GM21390 (cell line): ENCODE measurements at regions not wholly inside any gene's neighbourhood (a gene's known extent, or its start where the extent isn't known, plus 50 kb on each side); places are given as distances from the start of the nearest gene placed in this dataset.
"Not testable (repeated sequence)": the region's sequence is repeated elsewhere in the genome, so short reads cannot be mapped to it uniquely, and the experiment has no call there.

ENCODE experiments used
- ATAC-seq: cut with Tn5 transposase; IDR thresholded peaks from one replicate; pipeline ENCODE4 v1.9.1; 2021; ENCODE audit not compliant: unreplicated experiment

DNA sequence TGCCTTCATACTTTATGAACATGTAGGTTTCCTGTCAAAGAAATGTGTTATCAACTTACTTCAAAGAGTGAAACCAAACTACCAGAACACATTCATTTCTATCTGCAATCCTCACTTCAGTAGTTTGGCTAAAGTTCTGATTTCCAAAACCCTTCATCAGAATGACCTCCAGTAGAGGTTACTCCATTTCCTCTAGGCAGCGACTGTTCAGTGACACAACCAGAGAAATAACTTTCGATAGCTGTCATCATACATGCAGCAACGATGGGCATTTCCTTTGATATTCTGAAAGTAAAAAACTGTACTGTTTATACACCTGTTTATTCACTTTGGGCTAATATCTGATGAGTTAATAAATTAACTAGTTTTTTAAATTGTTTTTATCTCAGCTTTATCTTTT, 532.5 kb upstream of the IZUMO3 start:
- no peak for ATAC-seq

DNA sequence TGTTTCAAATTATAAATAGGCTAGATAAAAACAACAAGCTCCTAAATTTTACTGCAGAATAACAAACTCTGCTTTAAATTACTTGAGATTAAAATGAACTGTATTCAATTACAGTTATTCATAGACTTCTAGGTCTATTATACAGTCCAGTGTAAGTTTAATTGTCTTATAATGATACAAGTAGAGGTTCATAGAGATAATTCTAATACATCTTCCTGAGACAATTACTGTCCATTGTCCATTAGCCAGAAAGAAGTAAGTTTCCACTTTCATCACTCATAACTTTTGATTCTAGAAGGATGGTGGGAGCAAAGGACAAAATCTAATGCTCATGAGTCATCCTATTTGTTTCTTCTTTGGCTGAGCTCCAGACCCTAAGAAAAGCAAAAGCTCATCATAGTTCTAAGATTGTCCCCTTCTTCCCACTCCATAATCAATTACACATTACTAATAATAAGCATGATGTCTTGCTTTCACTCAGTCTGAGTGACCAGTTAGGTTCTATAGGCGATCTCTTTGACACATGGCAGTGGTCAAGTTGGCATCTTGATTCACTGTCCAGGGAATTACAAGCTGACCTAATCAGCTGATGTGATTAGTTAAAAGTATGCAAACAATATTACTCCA, 502.5 kb upstream of the IZUMO3 start:
- ATAC-seq = no peak

DNA sequence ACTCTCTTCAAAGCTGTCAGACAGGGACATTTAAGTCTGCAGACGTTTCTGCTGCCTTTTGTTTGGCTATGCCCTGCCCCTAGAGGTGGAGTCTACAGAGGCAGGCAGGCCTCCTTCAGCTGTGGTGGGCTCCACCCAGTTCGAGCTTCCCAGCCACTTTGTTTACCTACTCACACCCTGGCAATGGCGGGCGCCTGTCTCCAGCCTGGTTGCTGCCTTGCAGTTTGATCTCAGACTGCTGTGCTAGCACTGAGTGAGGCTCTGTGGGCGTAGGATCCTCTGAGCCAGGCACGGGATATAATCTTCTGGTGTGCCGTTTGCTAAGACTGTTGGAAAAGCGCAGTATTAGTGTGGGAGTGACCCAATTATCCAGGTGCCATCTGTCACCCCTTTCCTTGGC, 499.8 kb upstream of the IZUMO3 start:
- not testable (repeated sequence) for ATAC-seq

DNA sequence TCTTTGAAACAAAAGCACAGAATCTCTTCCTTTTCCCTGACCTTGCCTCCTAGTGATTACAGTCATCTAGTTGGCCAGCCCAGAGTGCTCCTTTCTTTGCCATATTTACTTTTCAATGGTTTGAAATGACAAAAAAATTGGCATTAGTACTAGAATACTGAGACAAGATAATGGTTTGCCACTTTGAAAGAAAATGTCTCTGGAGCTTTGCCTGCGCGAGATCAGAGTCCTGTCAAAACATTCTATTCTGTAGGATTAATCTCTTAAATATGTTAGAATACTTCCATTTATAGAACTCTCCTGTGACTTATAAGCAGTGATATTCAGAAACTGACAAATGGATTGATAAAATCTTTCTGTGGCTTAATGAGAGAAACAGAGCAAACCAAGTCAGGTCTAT, 484.0 kb upstream of the IZUMO3 start:
- ATAC-seq = no peak

DNA sequence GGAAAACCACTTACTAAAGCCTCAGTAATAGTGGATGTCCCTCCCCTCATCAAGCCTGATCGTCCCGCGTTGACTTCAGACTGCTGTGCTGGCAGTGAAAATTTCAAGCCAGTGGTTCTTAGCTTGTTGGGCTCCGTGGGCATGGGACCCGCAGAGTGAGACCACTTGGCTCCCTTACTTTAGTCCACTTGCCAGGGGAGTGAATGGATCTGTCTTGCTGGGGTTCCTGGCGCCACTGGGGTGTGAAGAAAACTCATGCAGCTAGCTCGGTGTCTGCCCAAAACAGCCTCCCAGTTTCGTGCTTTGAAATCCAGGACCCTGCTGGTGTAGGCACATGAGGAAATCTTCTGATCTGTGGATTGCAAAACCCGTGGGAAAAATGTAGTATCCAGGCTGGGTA, 480.0 kb upstream of the IZUMO3 start:
- ATAC-seq = no peak

DNA sequence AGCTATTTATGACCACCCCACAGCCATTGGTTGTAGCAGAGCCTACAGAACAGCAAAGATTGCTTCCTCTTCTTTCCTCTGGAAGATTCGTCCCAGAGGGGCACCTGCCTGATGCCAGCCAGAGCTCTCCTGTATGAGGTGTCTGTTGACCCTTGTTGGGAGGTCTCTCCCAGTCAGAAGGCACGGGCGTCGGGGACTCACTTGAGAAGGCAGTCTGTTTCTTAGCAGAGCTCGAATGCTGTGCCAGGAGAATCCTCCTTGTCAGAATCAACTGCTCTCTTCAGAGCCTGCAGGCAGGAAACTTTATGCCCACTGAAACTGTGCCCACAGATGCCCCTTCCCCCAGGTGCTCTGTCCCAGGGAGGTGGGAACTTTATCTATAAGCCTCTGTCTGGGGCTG, 479.5 kb upstream of the IZUMO3 start:
- no peak for ATAC-seq

DNA sequence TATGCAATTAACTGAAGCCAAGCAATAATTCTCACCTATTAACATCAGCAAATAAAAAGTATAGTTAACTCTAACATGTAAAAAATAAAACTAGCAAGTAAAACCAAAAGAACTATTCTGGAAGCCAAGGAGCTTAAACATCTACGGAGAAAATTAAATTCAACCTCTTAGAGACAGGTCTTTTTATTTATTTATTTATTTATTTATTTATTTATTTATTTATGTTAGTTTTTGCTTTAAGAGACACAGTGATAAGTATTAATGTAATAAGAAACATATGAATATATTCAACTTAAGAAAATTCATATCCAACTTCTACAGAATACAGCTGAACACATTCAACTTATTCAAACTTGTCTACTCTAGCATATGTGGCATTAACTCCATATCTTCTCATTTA, 472.1 kb upstream of the IZUMO3 start:
- ATAC-seq = no peak

DNA sequence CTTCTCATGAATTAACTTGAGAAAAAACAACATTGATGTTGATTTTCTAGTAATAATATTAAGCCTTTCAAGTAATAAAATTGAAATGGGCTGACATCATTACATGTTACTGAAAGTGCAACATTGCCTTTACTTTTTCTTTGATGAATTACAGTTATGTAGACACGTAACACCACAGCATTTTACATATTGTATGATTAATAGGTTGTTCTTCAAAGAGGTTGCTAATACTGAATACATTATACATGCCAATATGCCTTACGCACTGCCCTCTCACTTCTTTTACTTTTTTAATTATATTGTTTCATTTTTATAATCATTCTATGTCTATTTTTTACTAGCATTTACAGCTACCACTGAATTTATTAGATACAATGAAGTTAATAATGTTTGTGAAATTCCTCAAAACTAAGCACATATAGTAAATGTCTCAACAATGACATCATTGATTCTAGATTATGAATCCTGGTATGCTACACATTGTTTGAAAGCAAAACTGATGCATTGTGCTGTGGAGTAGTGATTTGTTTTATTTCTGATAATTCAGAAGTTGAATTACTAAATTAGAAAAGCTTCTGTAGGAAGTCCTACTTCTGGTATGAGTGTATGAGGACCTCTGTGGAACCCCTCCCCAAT, 464.4 kb upstream of the IZUMO3 start:
- ATAC-seq = no peak

DNA sequence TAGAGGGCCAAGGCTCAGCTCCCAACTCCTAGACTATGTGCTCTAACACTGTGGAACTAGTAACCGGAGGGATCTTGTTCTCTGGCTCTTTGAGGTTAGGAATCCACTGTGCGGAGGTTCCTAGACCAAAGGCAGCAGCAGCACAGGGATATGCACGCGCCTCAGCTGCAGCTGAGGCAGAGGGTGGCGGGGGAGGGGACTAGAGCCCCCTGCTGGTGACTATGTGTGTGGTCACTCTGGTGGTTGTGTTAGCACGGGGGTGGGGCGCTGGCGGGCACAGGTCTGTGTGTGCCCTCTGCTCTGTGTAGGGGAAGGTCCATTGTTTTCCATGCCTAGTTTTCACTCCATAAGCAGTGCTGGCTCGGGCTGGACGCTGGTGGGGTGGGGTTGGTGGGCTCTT, 458.0 kb upstream of the IZUMO3 start:
- no peak for ATAC-seq

DNA sequence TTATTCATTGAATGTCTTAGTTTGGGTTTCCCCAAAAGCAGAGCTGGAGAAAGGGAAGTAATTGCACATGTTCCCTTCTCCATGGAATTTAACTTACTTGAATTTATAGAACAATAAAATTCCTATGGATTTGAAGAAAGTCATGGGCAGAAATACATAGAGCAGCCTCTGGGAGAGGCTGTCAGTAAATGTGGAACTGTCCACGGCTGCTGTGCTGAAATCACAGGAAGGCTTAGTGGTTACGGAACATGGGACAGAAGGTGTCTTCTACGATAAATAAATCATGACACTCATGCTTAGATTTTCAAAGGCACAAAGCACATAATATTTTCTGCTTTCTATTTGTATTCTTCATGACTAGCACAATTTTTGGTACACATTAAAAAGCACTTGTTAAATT, 440.6 kb upstream of the IZUMO3 start:
- no peak for ATAC-seq

DNA sequence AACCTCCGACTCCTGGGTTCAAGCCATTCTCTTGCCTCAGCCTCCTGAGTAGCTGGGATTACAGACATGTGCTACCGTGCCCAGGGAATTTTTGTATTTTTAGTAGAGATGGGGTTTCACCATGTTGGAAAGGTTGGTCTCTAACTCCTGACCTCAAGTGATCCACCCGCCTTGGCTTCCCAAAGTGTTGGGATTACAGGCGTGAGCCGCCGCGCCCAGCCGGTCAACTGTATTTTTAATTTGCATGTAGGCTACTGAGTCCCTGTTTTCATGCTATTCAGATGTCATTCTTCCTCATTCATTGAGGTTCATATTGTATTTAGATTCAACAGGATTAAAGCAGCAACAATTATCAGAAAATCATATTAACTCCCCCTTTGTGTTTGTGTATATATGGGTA, 425.1 kb upstream of the IZUMO3 start:
- ATAC-seq = not testable (repeated sequence)

DNA sequence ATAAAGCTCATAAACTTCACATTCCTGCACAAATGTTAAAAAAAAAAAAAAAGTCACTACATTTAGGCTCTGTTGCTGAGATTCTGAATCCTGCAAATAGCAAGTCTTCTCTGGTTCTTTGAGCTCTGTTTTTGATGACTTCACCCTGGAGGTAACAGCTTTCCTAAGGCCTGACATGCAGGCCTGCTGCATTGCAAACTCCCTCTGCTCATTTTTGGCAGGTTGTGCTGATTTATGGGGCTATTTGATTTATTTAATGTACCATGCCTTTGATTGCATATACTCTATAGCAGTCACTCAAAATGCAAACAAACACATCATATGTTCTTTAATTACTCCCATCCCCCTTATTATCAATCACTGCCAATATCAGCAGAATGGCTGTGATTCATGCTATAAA, 416.1 kb upstream of the IZUMO3 start:
- no peak for ATAC-seq

DNA sequence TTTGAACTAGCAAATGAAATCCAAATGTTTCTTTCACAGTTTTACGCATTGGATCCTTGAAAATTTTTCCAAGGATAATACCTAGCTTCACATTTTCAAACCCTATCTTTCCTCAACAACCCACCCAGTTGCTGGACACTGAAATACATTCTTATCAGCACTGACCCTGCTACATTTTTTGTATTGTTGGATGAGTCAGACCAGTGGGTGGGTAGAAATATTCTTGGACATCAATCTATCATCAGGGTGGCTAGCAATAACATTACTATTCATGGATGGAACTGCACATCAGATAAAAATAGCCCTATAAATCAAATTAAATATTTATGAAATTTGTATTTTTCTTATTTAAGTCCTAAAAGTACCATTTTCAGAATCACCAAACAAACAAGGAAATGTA, 407.4 kb upstream of the IZUMO3 start:
- ATAC-seq = no peak

DNA sequence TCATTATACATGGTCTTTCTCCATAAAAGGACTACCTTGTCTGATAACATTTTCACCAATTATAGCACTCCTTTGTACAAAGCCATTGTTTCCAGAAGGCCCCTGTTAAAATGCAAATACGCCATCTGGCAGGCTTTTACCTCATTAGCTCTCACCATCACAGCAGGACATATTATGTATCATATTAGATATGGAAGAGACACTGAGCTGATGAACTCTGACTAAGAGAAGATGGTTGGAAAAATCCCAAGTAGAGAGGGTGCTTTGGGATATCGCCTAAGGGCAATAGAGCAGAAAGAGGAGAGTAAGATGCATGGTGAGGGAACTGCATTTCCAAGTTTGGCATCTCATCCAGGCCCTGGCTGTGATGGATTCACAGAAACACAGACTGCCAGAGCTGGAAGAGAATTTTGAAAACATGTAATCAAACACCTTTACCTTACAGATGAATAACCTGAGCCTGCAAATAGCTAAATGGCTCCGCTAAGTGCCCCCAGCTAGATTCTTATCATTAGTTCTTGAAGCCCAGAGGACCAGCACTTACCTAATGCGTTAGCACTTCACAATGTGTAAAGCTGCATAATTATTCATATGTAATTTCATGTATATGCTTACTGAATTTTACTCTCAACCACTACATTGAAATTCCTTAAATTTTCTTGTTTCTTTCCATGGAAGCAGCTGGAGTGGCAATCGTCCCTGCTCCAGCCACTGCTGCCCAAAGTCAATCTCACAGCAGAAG, 393.6 kb upstream of the IZUMO3 start:
- no peak for ATAC-seq

DNA sequence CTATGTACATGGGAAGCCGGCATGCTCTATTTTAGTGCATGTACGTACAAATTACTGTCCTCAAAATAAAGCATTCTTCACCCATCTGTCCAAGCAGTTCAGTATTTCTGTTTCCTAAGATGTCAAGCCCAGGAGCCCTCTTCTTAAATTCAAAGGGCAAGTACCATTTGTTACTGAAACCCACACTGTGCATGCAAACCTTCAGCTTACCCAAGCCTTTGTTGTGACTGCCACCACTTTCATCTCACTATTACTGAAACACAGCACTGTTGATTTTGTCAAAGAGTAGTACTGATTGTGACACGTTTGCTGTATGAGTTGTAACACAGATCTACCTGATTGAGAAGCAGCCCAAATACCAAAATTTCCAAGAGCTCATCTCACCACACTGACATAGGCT, 390.4 kb upstream of the IZUMO3 start:
- no peak for ATAC-seq

DNA sequence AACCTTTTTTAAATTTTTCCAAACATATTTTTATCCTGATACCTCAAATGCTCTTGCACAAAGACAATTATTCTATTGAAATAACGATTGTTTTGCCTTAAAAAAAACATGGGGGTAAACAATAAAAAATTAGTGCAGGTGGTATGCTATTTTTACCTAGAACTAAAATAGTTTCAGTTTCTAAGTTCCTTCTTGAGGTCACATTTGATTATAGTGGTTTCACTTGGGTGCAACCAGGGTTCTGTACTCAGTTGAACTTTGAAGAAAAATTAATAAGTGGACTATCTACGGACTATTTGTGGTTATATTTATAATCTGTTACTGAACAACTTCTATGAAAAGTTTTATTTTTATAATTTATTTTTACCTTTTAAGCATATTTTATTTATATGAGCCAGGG, 387.1 kb upstream of the IZUMO3 start:
- peak; percentile 79 for ATAC-seq

DNA sequence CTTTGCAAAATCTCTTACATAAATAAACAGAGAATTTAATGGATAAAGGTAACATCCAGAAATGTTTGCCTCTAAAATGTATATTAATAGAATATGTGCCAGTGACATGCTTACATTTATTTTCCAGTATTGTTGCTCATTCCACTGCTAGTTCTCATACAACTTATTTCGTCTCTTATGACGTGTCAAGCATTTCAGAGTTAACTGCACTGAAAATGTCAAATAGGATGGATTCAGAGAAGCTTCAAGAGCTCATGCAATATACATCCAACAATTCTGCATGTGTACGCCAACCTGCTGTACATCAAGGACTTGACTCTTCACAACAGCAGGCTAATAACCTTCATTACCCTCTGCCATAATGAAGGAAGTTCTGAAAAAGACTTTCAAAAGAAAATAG, 386.2 kb upstream of the IZUMO3 start:
- no peak for ATAC-seq

DNA sequence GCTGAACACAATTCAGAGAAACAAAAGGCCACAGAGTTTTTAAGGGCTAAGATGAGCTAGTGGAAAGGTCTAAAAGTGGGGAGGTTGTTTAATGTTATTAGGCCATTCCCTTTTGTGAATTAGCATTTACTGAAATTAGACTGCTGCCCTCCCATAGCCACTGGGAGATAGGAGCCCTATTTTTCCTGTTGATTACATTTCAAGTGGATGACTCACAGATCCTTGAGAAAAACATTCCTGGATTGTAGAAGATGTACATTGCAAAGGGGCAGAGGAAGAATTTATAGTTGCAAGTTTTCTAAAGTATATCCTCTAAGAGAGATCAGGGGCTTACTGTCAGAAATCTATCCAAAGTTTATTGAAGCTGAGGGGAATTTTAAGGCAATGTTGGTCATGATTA, 367.1 kb upstream of the IZUMO3 start:
- no peak for ATAC-seq

DNA sequence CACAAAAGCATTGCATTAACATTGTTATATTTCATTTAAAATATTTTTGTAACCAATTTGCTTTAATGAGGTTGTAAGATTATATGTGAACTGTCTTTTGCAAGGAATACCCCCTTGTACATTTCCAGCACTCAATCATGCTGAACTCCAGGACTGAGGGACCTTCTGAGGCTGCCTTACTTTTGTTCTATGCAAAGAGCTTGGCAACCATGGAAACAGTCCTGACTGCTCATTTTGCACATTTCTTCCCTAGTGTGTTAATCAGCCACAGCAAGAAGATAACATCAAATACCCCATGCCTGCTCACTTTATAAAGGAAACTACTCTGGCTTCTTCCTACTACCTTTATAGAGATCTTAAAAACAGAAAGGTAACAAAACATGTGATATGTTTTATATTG, 355.6 kb upstream of the IZUMO3 start:
- no peak for ATAC-seq

DNA sequence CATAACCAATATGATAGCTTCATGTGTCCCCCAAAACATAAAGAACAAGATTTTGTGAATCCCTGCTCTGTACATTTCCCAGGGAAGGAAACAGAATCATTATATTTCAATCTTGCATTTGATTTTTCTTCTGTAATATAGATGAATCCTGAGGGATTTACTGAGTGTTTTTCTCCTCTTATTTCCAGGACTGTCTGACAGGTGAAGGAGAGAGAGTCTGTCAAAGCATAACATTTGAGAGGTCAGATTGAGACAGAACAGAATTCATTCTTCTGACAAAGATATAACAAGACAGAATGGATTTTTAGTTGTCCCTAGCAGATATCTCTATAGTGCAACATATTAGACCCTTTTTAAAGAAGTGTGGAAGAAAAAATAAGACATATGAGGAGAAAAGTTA, 354.5 kb upstream of the IZUMO3 start:
- ATAC-seq = no peak

DNA sequence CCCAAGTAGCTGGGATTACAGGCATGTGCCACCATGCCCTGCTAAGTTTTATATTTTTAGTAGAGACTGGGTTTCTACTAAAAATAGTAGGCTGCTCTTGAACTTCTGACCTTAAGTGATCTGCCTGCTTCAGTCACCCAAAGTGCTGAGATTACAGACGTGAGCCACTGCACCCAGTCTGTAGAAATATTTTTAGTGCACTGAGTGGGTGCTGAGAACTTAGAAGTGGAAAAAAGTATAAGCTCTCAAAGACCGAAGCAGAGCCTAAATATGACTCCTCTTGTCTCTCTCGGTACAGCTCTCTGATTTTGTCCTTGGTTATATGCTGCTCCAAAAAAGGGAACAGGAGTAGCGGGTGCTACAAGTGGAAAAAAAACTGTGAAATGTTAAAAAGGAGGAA, 353.8 kb upstream of the IZUMO3 start:
- ATAC-seq = no peak

DNA sequence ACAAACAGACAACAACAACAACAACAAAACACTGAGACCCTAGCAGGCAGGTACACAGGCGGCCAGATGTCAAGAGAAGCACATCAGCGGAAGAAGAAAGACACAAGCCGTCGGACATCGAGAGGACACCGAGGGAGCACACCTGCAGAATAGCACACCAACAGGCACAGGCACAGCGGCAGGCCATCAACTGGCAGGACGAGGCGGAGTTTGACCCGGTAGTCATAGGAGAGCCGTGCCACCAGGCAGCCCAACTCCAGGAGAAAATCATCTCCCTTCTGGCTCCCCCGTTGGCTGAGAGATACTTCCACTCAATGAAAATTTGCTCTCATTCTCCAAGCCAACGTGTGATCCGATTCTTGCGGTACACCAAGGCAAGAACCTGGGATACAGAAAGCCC, 352.1 kb upstream of the IZUMO3 start:
- no peak for ATAC-seq

DNA sequence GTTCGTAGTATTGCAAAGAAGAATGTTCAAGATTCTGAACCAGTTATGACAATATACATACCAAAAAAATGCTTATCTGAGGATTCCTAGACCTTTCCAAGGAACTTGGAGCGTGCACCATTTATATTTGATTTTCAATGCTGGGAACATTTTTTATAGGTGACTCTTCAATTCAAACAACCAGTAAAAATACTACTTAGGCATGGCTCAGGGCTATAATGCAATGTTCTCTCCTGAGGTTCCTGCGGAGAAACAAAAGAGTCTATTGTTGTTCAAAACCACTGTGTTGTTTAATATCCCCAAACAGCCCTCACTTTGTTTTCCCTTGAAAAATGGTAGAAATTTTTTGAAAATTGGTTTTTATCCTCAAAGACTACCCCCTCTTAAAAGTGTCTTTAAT, 335.7 kb upstream of the IZUMO3 start:
- ATAC-seq = no peak
